ENCODE measurements at regions not wholly inside any gene's neighbourhood (a gene's known extent, or its start where the extent isn't known, plus 50 kb on each side); places are given as distances from the start of the nearest gene placed in this dataset.
A peak's percentile ranks its signal among the peaks of the same experiment; 100 is the strongest.
"Not testable (repeated sequence)": the region's sequence is repeated elsewhere in the genome, so short reads cannot be mapped to it uniquely, and the experiment has no call there.

DNA sequence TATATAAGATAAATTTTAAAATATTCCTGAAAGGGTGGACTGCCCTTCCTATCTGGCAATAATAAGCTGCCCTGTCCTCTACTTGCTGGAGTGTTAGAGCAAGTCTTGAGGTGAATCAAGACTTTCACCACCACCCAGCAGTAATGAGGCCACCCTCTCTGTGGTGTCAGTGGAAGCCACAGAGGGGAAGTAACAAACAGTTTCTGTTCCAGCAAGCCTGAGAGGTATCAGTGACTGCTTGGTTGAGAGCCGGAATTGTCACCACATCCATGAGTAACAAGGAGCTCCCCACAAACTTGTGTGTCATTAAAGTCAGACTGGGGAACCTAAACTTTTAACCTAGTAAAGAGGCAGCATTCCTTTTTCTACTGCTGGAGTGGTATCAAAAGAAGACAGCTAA is 532.7 kb upstream of the SPRY2 start:
- Histone ChIP-seq H3K9me3 (ENCODE audit: control extremely low read depth in 1 of 3, control insufficient read depth in 2 of 3, insufficient read depth in 1 of 3, low read length in 2 of 3) (no peaks in the 10 kb centered on the region), H3K27me3 (replicated peaks in 1 of 4; ENCODE audit: control extremely low read depth in 1 of 4, control insufficient read depth in 3 of 4, insufficient read depth in 4 of 4, low read length in 3 of 4) (no peaks in the 10 kb centered on the region), H3K27ac (ENCODE audit: low read length in 2 of 2) (no peak overlapping the region), H3K4me3 (ENCODE audit: control extremely low read depth in 1 of 5, extremely low read depth in 1 of 5, insufficient read depth in 1 of 5, low read depth in 2 of 5, low read length in 4 of 5) (no peak overlapping the region), H3K4me1 (ENCODE audit: control insufficient read depth in 2 of 2, insufficient read depth in 2 of 2, low read length in 2 of 2) (no peaks in the 10 kb centered on the region), H3K79me2 (ENCODE audit: control insufficient read depth, insufficient read depth, low read length) (no peaks in the 10 kb centered on the region), H3K36me3 (replicated peaks in 1 of 2; ENCODE audit: control extremely low read depth in 1 of 2, control insufficient read depth in 1 of 2, extremely low read depth in 1 of 2, insufficient read depth in 2 of 2, low read length in 1 of 2) (no peaks in the 10 kb centered on the region), H4K20me1 (ENCODE audit: control insufficient read depth, insufficient read depth, low read length, poor library complexity, severe bottlenecking) (no peaks in the 10 kb centered on the region), H2AFZ (ENCODE audit: insufficient read depth, low read depth, low read length, poor library complexity, severe bottlenecking) (no peak overlapping the region), H3K4me2 (replicated peaks; ENCODE audit: low read depth, low read length, poor library complexity, severe bottlenecking) (no peak overlapping the region), H3K9ac (ENCODE audit: low read length) (no peak overlapping the region)
- H3K27me3 Mint-ChIP-seq: no peaks in the 10 kb centered on the region
- H3K4me1 Mint-ChIP-seq: no peaks in the 10 kb centered on the region
- intact Hi-C loops (cut with micrococcal nuclease): no loop called here
- peaks cover 2% of the 10 kb centered on the region for H3K9me3 Mint-ChIP-seq (ENCODE audit: insufficient read depth)
- TF ChIP-seq, protein P1, sequence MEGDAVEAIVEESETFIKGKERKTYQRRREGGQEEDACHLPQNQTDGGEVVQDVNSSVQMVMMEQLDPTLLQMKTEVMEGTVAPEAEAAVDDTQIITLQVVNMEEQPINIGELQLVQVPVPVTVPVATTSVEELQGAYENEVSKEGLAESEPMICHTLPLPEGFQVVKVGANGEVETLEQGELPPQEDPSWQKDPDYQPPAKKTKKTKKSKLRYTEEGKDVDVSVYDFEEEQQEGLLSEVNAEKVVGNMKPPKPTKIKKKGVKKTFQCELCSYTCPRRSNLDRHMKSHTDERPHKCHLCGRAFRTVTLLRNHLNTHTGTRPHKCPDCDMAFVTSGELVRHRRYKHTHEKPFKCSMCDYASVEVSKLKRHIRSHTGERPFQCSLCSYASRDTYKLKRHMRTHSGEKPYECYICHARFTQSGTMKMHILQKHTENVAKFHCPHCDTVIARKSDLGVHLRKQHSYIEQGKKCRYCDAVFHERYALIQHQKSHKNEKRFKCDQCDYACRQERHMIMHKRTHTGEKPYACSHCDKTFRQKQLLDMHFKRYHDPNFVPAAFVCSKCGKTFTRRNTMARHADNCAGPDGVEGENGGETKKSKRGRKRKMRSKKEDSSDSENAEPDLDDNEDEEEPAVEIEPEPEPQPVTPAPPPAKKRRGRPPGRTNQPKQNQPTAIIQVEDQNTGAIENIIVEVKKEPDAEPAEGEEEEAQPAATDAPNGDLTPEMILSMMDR (IDR thresholded peaks at IDR 0.05): no peak
- TF ChIP-seq EZH2 (IDR thresholded peaks at IDR 0.05; ENCODE audit: borderline replicate concordance, insufficient read depth, low read depth, low read length, poor library complexity, severe bottlenecking): no peak
- CTCF ChIA-PET: no interaction called here
- POLR2A ChIA-PET: no interaction called here
- ATAC-seq (ENCODE audit: low read depth) (no peak), DNase-seq (peak; percentile 3)
- 0% methylated on average over 1 of the region's 1 CpG for WGBS (ENCODE audit: insufficient coverage)
- H3K27ac Mint-ChIP-seq: no peak overlapping the region
- no peak overlapping the region for H3K4me3 Mint-ChIP-seq

- H3K4me3 ChIP-seq (ENCODE audit: control extremely low read depth in 1 of 5, extremely low read depth in 1 of 5, insufficient read depth in 1 of 5, low read depth in 2 of 5, low read length in 4 of 5); H3K4me3 Mint-ChIP-seq; ATAC-seq (ENCODE audit: low read depth); H4K20me1 ChIP-seq (ENCODE audit: control insufficient read depth, insufficient read depth, low read length, poor library complexity, severe bottlenecking); H3K9me3 ChIP-seq (ENCODE audit: control extremely low read depth in 1 of 3, control insufficient read depth in 2 of 3, insufficient read depth in 1 of 3, low read length in 2 of 3); H3K79me2 ChIP-seq (ENCODE audit: control insufficient read depth, insufficient read depth, low read length); H3K4me1 Mint-ChIP-seq; POLR2A ChIA-PET; DNase-seq; H3K9me3 Mint-ChIP-seq (ENCODE audit: insufficient read depth); CTCF ChIA-PET; H3K4me1 ChIP-seq (ENCODE audit: control insufficient read depth in 2 of 2, insufficient read depth in 2 of 2, low read length in 2 of 2); H3K27ac Mint-ChIP-seq; H3K36me3 ChIP-seq (replicated peaks in 1 of 2; ENCODE audit: control extremely low read depth in 1 of 2, control insufficient read depth in 1 of 2, extremely low read depth in 1 of 2, insufficient read depth in 2 of 2, low read length in 1 of 2); intact Hi-C loops (cut with micrococcal nuclease); H3K9ac ChIP-seq (ENCODE audit: low read length); H3K4me2 ChIP-seq (replicated peaks; ENCODE audit: low read depth, low read length, poor library complexity, severe bottlenecking); H2AFZ ChIP-seq (ENCODE audit: insufficient read depth, low read depth, low read length, poor library complexity, severe bottlenecking); H3K27me3 ChIP-seq (replicated peaks in 1 of 4; ENCODE audit: control extremely low read depth in 1 of 4, control insufficient read depth in 3 of 4, insufficient read depth in 4 of 4, low read length in 3 of 4); H3K27ac ChIP-seq (ENCODE audit: low read length in 2 of 2); H3K27me3 Mint-ChIP-seq: not testable (repeated sequence)
- 100% methylated on average over 3 of the region's 7 CpGs for WGBS (ENCODE audit: insufficient coverage)
Observed at GRCh38 chr13:80871971-80872370, 531.0 kb upstream of the SPRY2 start.
